HG03280 (cell line): ENCODE measurements at regions not wholly inside any gene's neighbourhood (a gene's known extent, or its start where the extent isn't known, plus 50 kb on each side); places are given as distances from the start of the nearest gene placed in this dataset.

Source experiments
- ATAC-seq: cut with Tn5 transposase; IDR thresholded peaks from one replicate; pipeline ENCODE4 v1.9.1; 2021; ENCODE audit warnings: mild to moderate bottlenecking, moderate library complexity; ENCODE audit not compliant: unreplicated experiment

DNA sequence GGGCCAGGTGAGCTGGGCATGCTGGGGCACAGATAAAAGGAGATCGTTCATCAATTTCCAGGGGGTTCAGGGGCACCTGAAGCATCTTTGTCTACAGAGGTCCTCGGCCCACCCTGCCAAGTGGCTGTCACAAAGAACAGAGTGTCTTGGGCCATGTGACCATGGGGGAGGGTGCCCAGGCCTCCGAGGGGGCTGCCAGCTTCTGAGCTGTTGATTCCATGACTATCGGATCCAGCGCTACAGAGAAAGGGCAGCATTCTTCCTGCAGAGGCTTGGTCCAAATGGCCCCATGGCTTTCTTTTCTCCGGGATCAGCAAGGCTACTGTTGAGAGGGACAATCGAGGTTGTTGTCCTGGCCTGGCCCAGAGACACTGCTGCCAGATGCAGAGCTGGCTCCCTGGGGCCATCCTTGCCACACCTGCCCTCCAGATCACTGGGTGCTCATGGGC lies 289.2 kb downstream of the ZSWIM6 start:
- ATAC-seq: no peak

DNA sequence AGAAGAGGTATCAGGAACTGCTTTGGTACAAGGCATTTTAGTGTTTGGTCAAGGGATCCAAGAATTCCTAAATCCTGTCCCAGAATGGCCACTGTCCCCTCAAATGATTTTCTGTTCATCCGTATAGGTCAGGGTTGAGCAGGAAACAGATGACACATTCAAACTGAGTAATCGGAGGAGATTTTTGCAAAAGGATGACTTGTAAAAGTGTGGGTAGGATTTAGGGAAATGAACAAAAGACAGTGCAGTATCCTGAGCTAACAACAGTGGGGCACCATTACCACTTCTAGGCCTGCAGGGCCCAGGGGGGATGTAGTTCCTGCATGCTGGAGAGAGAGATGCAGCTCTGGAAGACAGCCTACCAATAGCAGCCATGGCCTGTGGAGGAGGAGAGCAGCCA lies 290.1 kb downstream of the ZSWIM6 start:
- no peak for ATAC-seq

DNA sequence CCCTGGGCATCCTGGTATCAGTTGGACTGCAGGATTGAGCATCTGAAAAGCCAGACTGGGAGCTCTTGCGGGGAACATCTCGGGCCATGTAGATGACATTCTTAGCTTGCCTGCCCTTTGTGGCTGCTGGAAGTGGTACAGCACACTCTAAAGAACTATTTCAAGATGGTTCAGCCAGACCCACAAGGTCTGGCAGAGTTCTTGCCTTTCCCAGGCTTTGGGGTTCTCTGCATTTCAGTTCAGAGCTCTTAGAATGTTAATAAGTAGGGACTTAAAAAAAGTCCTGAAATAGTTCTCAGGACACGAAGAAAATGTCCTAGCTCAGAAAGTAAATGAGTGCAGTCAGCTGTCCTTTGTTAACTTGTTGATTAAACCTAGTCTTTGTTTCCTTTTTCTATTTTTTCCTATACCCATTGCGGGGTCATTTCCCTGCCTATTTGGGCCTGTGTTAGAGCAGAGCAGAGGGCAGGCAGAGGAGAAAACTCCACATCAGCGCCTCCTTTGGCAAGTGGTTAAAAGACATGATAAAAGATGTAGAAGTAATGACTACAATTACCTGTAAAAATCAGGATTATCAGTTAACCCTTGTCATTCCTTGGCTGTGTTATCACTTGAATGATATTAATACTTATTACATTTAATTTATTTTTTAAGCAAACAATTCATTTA lies 291.5 kb downstream of the ZSWIM6 start:
- no peak for ATAC-seq

DNA sequence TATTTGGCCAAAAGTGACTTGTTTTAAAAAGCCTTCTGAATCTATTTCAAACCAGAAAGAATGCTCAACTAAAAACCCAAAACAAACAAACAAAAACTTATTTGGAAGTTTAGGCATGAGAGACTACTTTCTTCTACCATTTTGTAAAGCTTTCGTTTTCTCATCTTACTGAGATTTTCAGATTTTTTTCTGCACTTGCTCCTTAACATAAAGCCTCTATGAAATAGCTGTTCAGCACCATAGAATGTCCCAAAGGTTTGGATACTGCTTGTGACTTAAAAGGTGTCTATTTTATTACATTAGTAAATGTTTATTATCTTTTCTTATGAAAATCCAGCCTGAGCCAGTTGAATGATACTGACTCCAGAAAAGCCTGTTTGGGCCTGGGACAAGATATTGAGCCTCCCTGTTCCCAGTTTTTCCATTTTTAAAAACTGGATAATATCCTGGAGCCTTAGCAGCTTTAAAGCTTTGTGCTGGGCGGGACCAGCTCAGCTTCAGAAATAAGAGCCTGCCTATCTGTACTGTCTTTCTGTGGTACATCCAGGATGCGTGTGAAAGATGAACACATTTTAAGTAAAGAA lies 292.6 kb downstream of the ZSWIM6 start:
- ATAC-seq: no peak

DNA sequence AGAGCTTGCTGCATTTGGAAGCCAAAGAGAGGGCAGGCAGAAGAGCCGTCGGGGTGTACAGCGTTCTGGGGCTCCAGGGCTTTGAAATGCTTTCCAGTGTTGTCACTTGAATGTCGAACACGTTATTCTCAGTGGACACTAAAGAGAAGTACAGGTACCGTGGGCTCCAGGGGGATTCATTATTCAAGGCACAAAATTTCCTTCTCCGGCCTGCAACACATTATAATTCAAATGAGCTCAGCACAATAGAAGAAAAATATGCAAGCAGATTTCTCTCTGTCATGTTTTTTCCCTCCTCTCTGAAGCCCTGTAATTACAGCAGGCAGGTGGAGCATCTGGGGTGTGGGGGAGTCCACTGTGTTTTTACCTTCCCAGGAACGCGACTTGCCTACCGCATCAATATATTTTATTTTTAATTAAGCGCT lies 293.1 kb downstream of the ZSWIM6 start:
- ATAC-seq: no peak

DNA sequence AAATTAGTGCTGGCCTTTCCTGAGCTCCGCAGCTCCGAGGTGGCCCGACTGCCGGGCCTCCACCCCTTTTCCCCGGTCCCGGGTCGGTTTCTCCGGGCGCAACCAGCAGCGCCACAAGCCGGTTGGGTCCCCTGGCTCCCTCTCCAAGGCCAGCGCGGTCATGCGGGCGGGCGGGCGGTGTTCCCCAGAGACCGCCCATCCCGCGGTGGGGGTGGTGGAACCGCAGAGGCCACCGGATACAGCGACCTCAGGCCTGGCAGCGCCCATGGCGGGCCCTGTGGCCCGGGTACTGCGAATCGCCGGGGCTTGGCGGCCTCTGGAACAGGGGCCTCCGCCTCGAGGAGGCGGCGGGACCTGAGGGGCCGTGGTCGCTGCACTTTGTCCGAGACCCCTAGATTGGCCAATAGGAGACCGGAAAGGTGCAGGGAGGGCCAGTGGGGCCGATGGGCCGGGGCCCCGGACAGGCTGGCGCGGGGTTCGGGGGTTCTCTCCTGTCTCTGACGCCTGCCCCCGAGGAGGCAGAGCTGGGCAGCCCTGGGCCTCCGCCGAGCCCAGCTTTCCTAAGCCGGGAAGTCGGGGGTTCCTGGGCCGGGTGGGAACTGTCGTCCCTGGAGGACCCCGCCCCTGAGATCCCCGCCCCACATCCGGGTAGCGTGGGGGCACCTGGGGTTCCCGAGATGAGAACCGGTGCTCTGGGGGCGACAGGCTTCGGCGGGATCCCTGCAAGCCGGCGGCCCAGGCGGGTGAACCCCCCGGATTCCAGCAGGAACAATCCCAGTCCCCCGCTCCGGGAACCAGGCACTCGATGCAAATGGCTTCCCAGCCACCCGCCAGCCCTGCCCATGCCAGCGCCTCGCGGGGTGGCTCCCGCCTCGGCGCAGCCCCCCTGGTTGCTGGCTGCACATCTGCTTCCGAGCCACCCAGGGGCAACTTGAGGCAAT lies 293.9 kb downstream of the ZSWIM6 start:
- no peak for ATAC-seq

DNA sequence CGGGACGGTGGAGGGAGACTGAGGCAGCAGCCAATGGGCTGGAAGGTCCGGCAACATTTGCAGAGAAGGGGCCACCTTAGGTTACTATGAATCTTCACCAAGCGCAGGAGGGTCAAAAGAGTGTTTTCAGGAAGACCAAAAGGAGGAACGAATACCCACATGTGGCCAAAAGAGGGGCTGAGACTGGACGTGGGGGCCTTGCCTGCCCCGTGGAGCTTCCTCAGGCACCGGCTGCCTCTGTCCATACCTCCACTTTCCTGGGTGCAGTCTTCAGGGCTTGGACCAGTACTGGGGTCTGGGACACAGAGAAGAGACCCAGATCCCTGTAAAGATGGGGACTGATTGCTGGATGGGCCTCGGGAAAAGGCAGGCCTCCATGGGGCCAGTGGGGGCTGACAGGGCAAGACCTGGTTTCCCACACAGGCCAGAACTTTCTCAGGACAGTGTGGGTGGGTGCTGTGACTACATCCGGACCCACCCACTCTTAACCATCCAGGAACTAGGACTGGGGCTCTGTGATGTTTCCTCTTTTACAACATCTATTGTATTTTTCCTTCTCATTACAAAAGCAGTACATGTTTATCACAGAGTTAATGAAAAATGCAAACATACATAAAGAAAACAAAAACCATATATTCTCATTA lies 294.7 kb downstream of the ZSWIM6 start:
- no peak for ATAC-seq

DNA sequence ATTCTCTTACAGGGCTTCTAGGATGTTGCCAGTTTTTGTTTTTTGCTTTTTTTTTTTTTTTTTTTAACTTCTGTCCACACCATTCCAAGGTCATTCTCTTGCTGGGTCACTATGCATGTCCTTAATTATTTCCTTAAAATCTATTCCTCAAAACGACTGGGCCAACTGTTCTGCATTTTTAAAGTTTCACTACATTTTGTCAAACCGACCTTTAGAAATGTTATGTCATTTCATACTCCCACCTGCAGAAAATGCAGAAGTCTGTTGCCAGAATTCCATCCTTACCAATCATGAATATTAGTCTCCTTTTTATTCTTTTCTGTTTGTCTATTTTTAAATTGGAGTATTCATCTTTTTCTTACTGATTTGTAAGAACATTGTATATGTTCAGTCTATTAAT lies 295.5 kb downstream of the ZSWIM6 start:
- ATAC-seq: no peak

DNA sequence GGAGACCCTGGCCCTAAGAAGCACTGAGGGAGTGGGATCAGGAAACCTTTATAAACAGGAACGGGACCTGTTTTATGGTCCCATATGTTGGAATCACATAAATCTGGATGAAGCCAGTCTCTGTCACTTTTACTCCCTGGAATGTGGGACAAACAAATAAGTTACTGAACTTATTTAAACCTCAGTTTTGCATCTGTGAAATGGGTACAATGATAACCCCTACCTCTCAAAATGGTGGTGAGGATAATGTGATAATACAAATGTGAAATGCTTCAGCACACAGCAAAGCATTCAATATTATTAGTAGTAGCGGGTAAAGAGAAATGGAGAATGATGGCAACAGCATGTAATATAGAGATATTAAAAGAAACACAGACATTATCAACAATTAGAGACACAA lies 298.9 kb downstream of the ZSWIM6 start:
- no peak for ATAC-seq

DNA sequence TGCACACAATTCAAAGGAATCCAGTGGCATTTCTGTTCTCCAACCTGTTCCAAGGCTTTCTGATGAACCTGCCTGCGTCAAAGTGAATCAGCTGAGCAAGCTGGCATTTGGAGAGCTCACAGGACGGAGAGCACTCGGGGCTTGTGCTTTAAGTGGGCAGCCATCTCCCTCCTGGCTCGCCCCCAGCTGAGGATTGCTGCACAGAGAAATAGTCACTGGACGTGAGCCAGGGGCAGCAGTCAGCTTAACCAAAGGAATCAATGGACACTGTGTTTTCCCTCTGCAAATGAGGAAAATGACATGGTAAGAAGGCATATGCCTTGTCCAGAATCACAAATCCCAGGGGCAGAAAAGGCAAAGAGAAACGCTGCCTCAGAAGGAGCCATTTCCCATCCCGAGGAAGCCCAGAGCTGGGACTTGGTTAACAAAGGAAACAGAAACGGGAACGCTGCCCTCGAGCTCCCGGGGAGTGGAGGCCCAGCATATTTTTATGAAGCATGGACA lies 299.4 kb downstream of the ZSWIM6 start:
- ATAC-seq: no peak

DNA sequence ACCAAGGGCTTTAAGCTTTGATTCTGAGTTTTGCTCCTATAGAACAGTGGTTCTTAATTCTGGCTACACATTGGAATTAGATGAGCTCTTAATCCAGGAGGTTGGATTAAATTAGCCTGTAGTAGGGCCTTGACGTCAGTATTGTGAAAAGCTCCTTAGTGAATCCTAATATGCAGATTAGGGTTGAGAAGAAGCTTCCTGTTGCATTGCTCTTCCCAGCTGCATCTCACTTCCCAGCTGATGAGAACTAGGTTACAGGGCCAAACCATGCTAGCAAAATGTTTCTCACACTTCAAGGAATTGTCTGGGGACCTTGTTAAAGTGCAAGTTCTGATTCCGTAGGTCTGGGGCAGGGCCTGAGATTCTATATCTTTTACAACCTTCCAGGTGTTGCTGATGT lies 300.0 kb downstream of the ZSWIM6 start:
- no peak for ATAC-seq

DNA sequence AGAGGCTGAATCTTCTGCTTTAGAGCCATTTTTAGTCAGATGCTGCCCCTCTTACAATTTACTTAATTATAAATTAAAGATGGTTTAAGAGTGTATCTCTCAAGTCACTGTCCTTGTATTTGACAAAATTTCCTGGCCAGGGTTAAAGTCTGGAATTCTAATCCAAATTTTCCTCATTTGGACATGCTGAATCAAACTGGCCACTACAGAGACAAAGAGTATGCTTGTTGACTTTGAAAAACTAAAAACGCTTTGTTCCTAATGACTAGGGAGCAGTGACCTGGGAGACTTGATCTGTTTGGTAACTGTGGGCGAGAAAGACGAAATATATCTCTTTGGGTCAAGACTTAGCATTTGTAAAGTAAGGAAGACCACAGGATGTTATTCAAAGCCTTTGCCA lies 303.2 kb downstream of the ZSWIM6 start:
- no peak for ATAC-seq

DNA sequence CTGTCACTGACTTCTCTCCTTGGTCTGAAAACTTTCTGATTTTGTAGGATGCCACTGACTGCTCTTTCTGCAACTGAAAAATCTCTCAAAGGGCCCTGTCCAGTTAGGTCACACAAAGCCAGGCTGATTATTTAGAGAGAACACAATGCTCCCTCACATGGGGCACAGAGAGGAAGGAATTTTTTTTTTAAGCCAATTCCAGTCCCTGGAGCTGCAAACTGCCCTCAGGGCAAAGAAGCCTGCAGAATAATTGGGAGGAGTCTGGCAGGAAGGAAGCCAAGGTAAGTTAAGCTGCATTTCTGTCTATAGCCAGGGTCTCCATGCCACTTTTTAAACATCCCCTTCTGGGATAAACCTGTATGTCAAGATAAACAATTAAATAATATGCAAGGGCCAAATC lies 305.5 kb downstream of the ZSWIM6 start:
- no peak for ATAC-seq

DNA sequence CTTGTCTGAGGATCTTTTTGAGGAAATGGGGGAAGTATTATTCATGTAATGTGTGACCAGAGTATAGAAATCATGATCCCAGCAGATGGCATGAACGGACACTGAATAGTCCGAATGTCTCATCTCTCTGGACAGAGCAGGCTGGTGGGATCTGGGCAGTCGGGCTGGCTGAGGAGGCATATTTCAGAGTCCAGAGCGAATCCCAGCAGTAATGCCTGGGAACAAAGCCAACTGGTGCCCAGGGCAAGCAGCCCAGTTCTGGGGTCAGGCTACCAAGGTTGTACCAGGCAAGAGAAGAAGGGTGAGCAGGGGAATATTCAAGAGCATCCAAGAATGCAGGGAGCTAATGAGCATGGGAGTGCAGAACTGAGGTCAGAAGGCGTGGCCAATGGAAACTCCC lies 306.4 kb downstream of the ZSWIM6 start:
- no peak for ATAC-seq

DNA sequence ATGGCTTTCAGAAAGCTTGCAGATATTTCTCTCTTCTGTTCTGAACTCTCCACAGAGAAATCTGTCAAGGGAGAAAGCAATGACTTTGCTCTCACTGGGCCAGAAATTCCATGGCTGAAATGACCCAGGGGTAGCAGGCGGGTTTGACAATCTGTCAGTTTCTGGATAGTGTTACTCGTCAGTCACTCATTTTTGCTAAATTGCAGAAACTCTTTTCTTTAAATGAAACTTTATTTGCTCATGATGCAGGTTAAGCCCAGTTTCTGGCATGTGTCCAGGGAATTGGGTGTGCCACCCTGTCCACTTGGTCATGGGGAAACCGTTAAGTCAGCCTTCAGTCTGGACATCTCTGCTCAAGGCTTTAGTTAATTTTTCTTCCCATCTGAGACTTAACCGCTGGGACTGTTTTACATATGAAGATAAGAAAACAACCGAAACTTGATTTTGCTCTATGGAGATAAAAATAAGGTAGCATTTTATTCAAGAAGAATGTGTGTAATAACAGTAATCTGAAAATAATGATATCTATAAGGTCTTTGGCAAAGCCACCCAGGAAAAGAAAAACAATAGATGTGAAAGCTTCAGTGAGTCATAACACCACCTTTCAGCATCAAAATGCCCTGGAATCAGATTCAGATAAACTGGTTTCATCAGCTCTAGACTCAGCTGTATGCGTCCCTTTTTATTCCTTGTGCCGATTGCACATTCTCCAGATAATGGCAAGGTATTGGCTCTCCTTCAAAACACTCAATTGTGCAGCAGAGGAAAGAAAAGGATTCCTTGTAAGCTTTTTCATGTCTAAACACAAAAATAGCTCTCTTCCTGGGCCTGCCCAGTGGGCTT lies 308.3 kb downstream of the ZSWIM6 start:
- no peak for ATAC-seq

DNA sequence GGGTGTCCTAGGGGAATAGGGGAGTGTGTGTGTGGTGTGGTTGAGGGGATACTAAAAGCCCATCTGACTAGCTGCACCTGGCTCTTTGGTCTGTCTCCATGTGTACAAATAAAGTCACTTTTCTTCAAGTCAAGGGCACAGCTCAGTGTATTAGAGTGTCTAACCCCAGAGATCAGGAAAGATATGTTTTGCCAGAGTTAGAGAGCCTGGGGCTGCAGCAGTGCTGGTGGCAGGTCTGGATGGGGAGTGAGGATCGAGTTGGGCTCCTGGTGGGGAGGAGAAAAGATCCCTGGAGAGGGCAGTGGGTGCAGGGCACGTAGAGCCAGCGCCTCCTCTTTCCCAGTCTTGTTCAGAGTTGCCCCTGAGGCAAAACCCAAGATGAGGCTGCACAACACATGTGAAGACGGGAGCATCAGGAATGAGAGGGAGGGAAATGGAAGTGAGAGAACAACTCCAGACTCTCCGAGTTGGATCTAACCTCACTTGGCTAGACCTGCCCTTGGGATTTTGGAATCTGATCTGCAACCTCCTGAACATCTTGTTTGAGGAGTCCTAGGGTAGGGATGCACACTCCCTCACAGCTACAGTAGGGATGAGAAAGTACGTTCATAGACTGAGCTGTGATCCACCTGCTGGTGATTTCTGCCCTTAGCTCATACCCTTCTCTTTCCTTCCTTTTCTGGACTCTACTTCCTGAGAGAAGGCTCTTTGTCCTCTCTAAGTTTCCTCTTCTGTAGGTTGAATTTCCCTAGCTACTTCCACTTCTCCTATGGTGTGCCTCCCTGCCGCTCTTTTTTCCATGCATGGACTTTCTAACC lies 309.9 kb downstream of the ZSWIM6 start:
- no peak for ATAC-seq

DNA sequence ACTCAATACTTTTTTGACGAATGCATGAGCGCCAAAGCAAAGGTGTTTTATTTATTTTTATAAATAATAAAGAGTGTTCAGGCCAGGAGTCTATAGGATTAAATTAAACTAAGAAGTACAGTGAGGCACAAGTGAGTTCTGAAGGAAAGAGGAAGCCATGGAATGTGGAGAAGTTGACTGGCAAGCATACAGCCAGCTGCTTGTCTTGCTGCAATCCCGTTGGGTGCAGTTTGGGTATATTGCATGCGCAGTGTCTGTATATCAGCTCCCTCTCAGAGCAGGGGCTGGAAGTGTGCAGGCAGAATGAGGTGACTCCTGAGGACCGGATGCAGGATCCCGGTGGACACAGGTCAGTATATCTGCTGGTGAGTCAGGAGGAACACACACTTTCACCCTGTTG lies 315.6 kb downstream of the ZSWIM6 start:
- no peak for ATAC-seq

DNA sequence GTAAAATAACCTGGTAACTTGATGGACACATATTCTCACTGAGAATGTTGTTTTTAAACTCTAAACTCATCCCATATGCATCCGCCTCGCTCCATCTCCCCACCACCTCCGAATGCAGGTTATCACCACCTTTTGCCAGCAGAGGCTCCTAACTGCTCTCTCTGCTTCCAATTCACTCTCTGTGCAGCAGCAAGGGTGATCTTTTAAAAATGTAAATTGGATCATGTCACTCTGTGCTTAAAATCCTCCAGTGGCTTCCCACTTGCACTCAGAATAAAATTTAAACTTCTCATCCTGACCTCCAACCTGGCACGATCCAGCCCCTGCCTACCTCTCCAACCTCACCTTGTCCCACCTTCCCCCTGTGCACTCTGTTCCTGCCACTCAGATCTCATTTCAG lies 317.2 kb downstream of the ZSWIM6 start:
- no peak for ATAC-seq

DNA sequence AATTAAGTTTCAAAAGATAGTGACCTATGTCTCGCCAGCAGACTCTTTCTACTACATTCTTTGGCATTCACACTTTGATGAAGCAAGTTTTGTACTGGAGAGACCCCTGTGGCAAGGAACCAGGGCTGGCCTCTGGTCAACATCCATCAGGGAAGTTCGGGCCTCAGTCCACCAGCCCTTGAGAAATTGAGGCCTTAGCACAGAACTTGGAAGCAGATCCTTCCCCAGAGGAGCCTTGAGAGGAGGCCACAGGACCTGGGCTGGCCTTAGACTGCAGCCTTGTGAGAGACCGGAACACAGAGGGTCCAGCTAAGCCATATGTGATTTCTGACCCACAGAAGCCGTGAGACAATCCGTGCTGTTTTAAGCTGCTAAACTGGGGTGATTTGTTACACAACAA lies 317.9 kb downstream of the ZSWIM6 start:
- no peak for ATAC-seq
